CD4-positive, alpha-beta T cell treated with Interferon alpha-2 for 1 hour (primary cell): ENCODE measurements at regions not wholly inside any gene's neighbourhood (a gene's known extent, or its start where the extent isn't known, plus 50 kb on each side); places are given as distances from the start of the nearest gene placed in this dataset.

Source experiments
- DNase-seq, 2 donors: peaks; one replicate each; pipeline ENCODE4 v3.0.0-alpha.2; 2020 to 2022

DNA sequence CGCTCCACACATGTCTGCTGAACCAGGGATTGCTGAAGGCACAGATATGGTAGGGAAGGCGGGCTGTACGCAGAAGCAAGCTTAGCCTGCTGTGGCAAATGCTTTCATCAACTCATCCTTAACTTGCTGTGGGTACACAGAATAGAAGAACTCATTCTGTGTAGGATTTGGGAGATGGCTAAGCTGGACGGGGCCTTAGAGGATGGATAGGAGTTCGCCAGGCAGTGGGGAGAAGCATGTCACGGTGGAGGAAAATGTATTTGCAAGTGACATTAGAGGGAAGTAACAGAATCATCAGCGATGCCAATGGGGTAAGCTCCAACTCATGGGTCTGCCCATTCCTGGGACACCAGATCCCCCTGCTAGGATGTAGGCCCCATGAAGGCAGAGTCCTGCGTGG lies 96.7 kb upstream of the SMIM21 start:
- no peak for DNase-seq

DNA sequence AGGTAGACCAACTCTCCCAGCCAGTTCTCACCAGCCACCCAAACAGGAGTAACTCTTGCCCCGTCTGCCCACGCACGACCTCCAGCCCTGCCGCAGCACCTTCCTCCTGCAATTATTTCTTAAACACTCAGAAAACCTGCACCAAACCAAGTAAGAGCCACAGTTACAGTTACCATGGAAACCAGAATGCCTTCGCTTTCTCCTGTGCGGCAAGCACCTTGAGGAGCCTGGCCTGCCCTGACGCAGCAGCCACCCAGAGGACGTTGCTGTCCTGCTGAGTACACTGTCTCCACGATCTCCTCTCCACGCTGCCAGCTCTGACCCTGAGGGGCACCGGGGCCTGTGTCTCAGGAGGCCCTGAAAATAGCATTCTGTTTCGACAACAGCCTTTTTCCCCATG lies 94.3 kb upstream of the SMIM21 start:
- DNase-seq = no peak

- no peak for DNase-seq
Measured at GRCh38 chr18:75518007-75518406, 90.5 kb upstream of the SMIM21 start.

- DNase-seq = no peak
Measured at GRCh38 chr18:75517286-75517685, 89.8 kb upstream of the SMIM21 start.

GRCh38 chr18:75507636-75508035 lies 80.1 kb upstream of the SMIM21 start:
- DNase-seq = no peak

- DNase-seq = no peak
Measured at GRCh38 chr18:75506913-75507312, 79.4 kb upstream of the SMIM21 start.

DNA sequence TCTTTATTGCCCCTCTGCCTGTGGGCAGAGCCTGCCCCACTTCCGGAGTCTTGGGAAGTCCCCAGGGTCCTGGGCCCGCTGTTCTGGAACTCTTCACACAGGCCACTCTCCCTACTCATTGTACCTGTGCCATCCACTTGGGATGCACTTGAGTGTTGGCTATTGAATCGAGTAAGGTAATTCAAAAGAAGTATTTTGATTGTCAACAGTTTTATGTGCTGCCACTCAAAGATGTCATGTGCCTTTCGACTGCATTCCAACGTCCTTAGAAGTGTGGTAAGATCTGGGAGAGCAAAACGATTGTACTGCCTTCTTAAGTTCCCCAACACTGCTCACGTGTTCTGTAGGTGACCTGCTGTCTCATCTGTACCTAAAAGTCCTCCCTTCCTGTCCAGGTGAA lies 77.0 kb upstream of the SMIM21 start:
- no peak for DNase-seq

DNA sequence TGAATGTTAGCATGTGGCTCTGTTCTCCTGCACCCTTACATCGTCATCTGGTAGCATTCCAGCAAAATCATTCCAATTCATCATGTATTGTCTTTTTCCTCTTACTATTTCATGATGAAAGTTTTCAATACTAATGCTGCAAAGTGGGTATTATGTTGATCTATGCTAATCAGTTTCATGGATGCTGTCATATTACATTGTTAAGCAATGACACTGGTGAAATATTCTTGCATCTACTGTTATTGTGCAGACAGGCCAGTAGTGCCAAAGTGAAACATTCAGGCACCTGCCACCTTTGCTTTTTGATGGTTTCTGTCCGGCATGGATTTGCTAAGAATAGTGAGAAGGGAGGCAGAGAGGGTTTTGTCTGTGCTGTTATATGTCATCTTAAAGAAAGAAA lies 76.1 kb upstream of the SMIM21 start:
- no peak for DNase-seq

DNA sequence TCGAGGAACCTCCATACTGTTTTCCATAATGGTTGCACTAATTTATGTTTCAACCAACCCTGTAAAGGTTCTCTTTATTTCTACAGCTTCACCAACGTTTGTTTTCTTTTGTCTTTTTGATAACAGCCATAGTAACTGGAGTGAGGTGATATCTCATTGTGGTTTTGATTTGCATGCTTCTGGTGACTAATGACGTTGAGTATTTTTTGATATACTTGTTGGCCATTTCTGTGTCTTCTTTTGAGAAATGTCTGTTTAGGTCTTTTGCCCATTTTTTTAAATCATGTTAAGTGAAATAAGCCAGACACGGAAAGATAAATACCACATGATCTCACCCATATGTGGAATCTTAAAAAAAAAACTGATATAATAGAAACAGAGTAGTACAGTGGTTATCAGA lies 74.8 kb upstream of the SMIM21 start:
- no peak for DNase-seq

DNA sequence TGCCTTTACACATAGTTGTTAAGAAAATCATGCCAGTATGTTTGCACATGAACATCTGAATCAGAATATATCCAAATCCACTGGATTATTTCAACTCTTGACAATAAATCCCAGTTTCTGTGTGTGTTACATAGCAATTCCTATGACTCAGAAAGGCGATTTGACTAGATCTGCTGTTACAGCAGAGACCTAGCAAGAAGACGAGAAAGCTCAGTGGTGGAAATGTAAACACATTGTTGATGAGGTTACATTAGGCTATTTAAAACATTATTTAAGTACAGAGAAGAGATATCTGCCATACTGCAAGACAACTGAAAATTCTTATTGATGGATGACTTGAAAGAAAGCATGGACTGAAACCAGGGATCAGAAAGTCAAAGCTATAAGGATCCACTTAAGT lies 73.0 kb upstream of the SMIM21 start:
- no peak for DNase-seq

GRCh38 chr18:75497576-75498235 lies 70.2 kb upstream of the SMIM21 start:
- DNase-seq = no peak

GRCh38 chr18:75496151-75496550 lies 68.6 kb upstream of the SMIM21 start:
- DNase-seq = no peak

GRCh38 chr18:75492852-75493251 lies 65.3 kb upstream of the SMIM21 start:
- no peak for DNase-seq

GRCh38 chr18:75491361-75491760 lies 63.9 kb upstream of the SMIM21 start:
- no peak for DNase-seq

GRCh38 chr18:75489493-75490190 lies 62.1 kb upstream of the SMIM21 start:
- no peak for DNase-seq

GRCh38 chr18:75483662-75484061 lies 56.2 kb upstream of the SMIM21 start:
- DNase-seq = no peak

DNA sequence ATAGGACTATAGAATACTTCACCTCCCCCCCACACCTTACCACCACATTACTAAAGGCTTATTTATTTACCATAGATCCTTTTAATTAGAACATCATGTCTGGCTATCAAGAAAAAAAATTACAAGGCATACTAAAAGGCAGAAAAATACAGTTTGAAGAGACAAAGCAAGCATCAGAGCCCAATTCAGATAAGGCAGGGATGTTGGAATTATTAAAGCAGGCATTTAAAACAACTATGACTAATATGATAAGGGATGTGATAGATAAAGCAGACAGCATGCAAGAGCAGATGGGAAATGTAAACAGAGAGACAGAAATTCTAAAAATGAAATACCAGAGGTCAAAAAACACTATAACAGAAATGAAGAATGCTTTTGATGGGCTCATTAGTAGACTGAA lies 55.4 kb upstream of the SMIM21 start:
- DNase-seq = no peak

- DNase-seq = no peak
Measured at GRCh38 chr18:75480487-75480886, 53.0 kb upstream of the SMIM21 start.

DNA sequence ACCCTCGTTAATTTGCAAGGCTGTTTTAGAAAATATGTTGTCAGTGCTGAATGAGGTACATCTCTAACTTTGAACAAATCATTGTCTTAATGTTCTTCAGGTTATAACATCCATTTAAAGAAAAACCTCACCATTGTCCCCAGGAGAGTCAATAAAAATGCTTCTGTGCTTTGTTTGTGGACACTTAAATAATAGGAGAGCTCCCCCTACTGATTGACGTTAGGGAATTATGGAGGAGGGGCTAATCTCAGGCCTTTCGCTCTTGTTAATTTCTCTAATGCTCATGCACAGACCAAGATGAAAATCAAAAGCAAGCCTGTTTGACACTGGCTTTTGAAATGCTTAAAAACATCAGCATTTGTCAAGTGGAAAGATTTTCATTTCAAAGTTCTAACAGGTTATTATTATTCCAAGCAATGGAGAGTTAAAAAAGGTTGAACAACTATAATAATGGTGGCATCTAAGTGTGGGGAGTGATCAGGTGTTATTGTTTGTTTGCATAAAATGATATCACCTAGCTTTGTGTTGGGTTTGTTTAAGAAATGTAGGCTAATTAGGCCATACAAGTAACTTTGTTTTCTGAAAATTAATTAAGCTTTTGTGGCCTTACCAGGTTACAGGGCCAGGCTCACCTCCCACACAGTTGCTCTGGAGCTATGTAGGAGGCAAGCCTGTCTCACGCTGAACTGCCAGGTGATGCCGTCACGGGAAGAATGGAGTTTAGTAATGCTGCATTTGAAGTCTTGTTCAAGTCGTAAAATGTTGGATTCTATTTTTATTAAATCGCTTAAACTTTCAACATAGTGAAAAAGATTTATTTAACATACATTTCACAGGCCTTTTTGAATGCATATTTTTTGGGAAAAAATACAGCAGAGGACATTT lies 51.7 kb upstream of the SMIM21 start:
- peak in 1 of 2 donors; percentile 61 for DNase-seq

- no peak for DNase-seq
Measured at GRCh38 chr18:75477900-75478299, 50.4 kb upstream of the SMIM21 start.
